ENCODE measurements at regions not wholly inside any gene's neighbourhood (a gene's known extent, or its start where the extent isn't known, plus 50 kb on each side); places are given as distances from the start of the nearest gene placed in this dataset.

- TF ChIP-seq CTCF (conservative IDR thresholded peaks at IDR 0.05 in 1 of 2, IDR thresholded peaks at IDR 0.05 in 1 of 2; ENCODE audit: low read depth in 1 of 2, low read length in 2 of 2) = no peak
- TF ChIP-seq EZH2 (IDR thresholded peaks at IDR 0.05; ENCODE audit: low read length, missing control alignments) = no peak
Observed at GRCh38 chr22:34743110-34743751, 322.7 kb upstream of the ISX start.
